K562 (cell line): ENCODE measurements at regions not wholly inside any gene's neighbourhood (a gene's known extent, or its start where the extent isn't known, plus 50 kb on each side); places are given as distances from the start of the nearest gene placed in this dataset.

Experiments used
- CREB3 ChIP-seq: fragments of 450-650 bp; conservative IDR thresholded peaks from 2 replicates; pipeline ENCODE4 v1.6.1; 2016; ENCODE audit warnings: missing genetic modification characterization, low read depth, mild to moderate bottlenecking, missing compliant biosample characterization, moderate library complexity
- MXI1 ChIP-seq: IDR thresholded peaks from 2 replicates; pipeline ENCODE4 v1.6.1; 2011; ENCODE audit warnings: low read depth, mild to moderate bottlenecking, improper control_type of control experiment, low read length
- RBFOX2 ChIP-seq: fragments of 200-400 bp; formaldehyde crosslinking; IDR thresholded peaks from 2 replicates; pipeline ENCODE4 v1.6.1; 2017; ENCODE audit warnings: low read depth, mild to moderate bottlenecking, low read length, moderate library complexity
- ZBTB1 ChIP-seq: sonication (generic); formaldehyde crosslinking; IDR thresholded peaks from 2 replicates; pipeline ENCODE4 v1.8.1; 2023; ENCODE audit warnings: missing genetic modification reagents, low read depth, mild to moderate bottlenecking, borderline replicate concordance
- ZNF217 ChIP-seq: sonication (generic); formaldehyde crosslinking; IDR thresholded peaks from 2 replicates; pipeline ENCODE4 v1.8.0; 2022; ENCODE audit warnings: mild to moderate bottlenecking, missing genetic modification reagents
- ZNF24 ChIP-seq: fragments of 450-650 bp; IDR thresholded peaks from 2 replicates; pipeline ENCODE4 v1.6.1; 2016
- ZNF449 ChIP-seq: fragments of 250-450 bp; sonication (Bioruptor Pico); IDR thresholded peaks from 2 replicates; pipeline ENCODE4 v1.8.0; 2022; ENCODE audit warnings: moderate library complexity, mild to moderate bottlenecking, inconsistent platforms
- TF ChIP-seq, protein P1 (sequence below): sonication (generic); formaldehyde crosslinking; IDR thresholded peaks from 2 replicates; pipeline ENCODE4 v1.8.0; 2022; ENCODE audit warnings: missing genetic modification reagents, mild to moderate bottlenecking, moderate library complexity, borderline replicate concordance

DNA sequence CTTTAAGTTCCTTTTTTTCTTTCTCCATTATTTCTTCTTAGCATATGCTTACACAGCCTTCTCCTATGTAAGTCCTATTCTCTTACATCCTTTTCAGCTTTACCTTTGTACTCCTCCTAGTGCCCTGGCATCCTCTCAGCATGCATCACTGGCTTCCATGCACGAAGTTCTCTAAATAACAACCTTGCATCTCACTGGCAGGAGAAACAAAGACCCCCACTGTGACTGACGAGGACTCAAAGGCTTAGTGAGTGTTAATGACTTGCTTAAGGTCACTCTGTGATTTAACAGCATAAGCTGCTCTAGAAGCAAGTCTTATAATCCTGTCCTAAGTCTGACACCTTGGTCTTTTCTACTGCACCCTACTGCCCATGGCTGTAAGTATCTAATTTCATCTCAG lies 1236.0 kb upstream of the CELF4 start:
- TF ChIP-seq ZBTB1 (no peak), ZNF24 (no peak), ZNF217 (no peak), CREB3 (tag) (no peak), ZNF449 (CRISPR knock-in tag) (no peak), MXI1 (no peak), RBFOX2 (no peak)
- TF ChIP-seq, protein P1, sequence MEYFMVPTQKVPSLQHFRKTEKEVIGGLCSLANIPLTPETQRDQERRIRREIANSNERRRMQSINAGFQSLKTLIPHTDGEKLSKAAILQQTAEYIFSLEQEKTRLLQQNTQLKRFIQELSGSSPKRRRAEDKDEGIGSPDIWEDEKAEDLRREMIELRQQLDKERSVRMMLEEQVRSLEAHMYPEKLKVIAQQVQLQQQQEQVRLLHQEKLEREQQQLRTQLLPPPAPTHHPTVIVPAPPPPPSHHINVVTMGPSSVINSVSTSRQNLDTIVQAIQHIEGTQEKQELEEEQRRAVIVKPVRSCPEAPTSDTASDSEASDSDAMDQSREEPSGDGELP (CRISPR knock-in tag) = no peak
